OCI-LY1 (cell line): ENCODE measurements at regions not wholly inside any gene's neighbourhood (a gene's known extent, or its start where the extent isn't known, plus 50 kb on each side); places are given as distances from the start of the nearest gene placed in this dataset.

Experiments used
- H2AFZ ChIP-seq: fragments of 200-600 bp; sonication (generic), shearing (Covaris generic); 2 replicates; pipeline ENCODE4 v1.6.0; 2014; ENCODE audit warnings: antibody characterized with exemption, mild to moderate bottlenecking, low read length
- H3F3A ChIP-seq: fragments of 200-600 bp; sonication (generic), shearing (Covaris generic); 2 replicates; pipeline ENCODE4 v1.6.0; 2014; ENCODE audit warnings: mild to moderate bottlenecking, antibody characterized with exemption, low read length, moderate library complexity; ENCODE audit not compliant: insufficient read depth
- H3K27ac ChIP-seq: fragments of 200-600 bp; sonication (generic); 2 replicates; pipeline ENCODE4 v1.5.1; 2014; ENCODE audit warnings: low read length, mixed run types, mild to moderate bottlenecking, low read depth; ENCODE audit not compliant: poor library complexity, severe bottlenecking
- H3K27me3 ChIP-seq: fragments of 200-600 bp; sonication (generic); 2 replicates; pipeline ENCODE4 v1.6.0; 2014; ENCODE audit warnings: antibody characterized with exemption, mild to moderate bottlenecking, low read length, moderate library complexity; ENCODE audit not compliant: insufficient read depth
- H3K36me3 ChIP-seq: fragments of 200-600 bp; sonication (generic); 2 replicates; pipeline ENCODE4 v1.6.1; 2014; ENCODE audit warnings: mild to moderate bottlenecking, antibody characterized with exemption, low read length, moderate library complexity, mixed read lengths; ENCODE audit not compliant: insufficient read depth
- H3K4me1 ChIP-seq: fragments of 200-600 bp; sonication (generic); 2 replicates; pipeline ENCODE4 v1.5.1; 2014; ENCODE audit warnings: mild to moderate bottlenecking, low read length, moderate library complexity; ENCODE audit not compliant: insufficient read depth, severe bottlenecking
- H3K4me2 ChIP-seq: fragments of 200-600 bp; sonication (generic), shearing (Covaris generic); 2 replicates; pipeline ENCODE4 v1.6.1; 2014; ENCODE audit warnings: low read length
- H3K4me3 ChIP-seq: fragments of 200-600 bp; sonication (generic); 2 replicates; pipeline ENCODE4 v1.5.1; 2014; ENCODE audit warnings: low read length, low read depth, mild to moderate bottlenecking, mixed read lengths; ENCODE audit not compliant: poor library complexity, severe bottlenecking
- H3K79me2 ChIP-seq: fragments of 200-600 bp; shearing (Covaris generic); 2 replicates; pipeline ENCODE4 v1.6.1; 2016; ENCODE audit warnings: mixed run types, low read length, mixed read lengths; ENCODE audit not compliant: insufficient read depth
- H3K9ac ChIP-seq: fragments of 200-600 bp; sonication (generic), shearing (Covaris generic); 2 replicates; pipeline ENCODE4 v1.6.1; 2014; ENCODE audit warnings: mild to moderate bottlenecking, low read length, mixed read lengths
- H3K9me2 ChIP-seq: fragments of 200-600 bp; sonication (generic), shearing (Covaris generic); 2 replicates; pipeline ENCODE4 v1.6.1; 2014; ENCODE audit warnings: low read depth, mild to moderate bottlenecking, low read length, mixed read lengths
- H3K9me3 ChIP-seq: fragments of 200-600 bp; shearing (Covaris generic); 2 replicates; pipeline ENCODE4 v1.6.1; 2014; ENCODE audit warnings: low read length, mixed read lengths
- H4K20me1 ChIP-seq: fragments of 200-600 bp; sonication (generic), shearing (Covaris generic); 2 replicates; pipeline ENCODE4 v1.6.0; 2016; ENCODE audit warnings: mild to moderate bottlenecking, low read length; ENCODE audit not compliant: insufficient read depth
- EZH2 ChIP-seq: fragments of 200-600 bp; sonication (generic), shearing (Covaris generic); IDR thresholded peaks from 2 replicates; pipeline ENCODE4 v1.8.0; 2017; ENCODE audit warnings: borderline replicate concordance, mixed run types, mild to moderate bottlenecking, antibody characterized with exemption, low read length, moderate library complexity, mixed read lengths
- TF ChIP-seq, protein P1 (sequence below): fragments of 200-600 bp; sonication (generic), shearing (Covaris generic); IDR thresholded peaks from 2 replicates; pipeline ENCODE4 v1.5.1; 2017; ENCODE audit warnings: mild to moderate bottlenecking, antibody characterized with exemption, low read length, moderate library complexity, mixed read lengths

DNA sequence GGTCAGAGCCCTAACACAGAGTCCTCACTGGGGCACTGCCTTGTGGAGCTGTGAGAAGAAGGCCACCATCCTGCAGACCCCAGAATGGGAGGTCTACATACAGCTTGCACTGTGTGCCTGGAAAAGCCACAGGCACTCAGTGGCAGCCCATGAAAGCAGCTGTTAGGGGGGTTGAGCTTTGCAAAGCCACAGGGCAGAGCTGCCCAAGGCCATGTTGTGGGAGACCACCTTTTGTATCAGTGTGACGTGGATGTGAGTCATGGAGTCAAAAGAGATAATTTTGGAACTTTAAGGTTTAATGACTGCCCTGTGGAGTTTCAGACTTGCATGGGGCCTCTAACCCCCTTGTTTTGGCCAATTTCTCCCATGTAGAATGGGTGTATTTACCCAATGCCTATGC is 52.9 kb upstream of the TPRG1 start:
- H3K9me3 ChIP-seq, result peaks cover 8% of the 10 kb centered on the region; the same call in 1 of the 2 replicates
- H2AFZ ChIP-seq, result no peak overlapping the region
- H3K27ac ChIP-seq, result no peak overlapping the region
- no peaks in the 10 kb centered on the region for H4K20me1 ChIP-seq
- H3K79me2 ChIP-seq, result no peaks in the 10 kb centered on the region
- no peak overlapping the region for H3K4me2 ChIP-seq
- H3K27me3 ChIP-seq, result no peaks in the 10 kb centered on the region
- no peaks in the 10 kb centered on the region for H3F3A ChIP-seq
- H3K9ac ChIP-seq, result no peak overlapping the region
- H3K4me1 ChIP-seq, result no peaks in the 10 kb centered on the region
- TF ChIP-seq, protein P1, sequence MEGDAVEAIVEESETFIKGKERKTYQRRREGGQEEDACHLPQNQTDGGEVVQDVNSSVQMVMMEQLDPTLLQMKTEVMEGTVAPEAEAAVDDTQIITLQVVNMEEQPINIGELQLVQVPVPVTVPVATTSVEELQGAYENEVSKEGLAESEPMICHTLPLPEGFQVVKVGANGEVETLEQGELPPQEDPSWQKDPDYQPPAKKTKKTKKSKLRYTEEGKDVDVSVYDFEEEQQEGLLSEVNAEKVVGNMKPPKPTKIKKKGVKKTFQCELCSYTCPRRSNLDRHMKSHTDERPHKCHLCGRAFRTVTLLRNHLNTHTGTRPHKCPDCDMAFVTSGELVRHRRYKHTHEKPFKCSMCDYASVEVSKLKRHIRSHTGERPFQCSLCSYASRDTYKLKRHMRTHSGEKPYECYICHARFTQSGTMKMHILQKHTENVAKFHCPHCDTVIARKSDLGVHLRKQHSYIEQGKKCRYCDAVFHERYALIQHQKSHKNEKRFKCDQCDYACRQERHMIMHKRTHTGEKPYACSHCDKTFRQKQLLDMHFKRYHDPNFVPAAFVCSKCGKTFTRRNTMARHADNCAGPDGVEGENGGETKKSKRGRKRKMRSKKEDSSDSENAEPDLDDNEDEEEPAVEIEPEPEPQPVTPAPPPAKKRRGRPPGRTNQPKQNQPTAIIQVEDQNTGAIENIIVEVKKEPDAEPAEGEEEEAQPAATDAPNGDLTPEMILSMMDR, result no peak
- no peak for TF ChIP-seq EZH2
- no peaks in the 10 kb centered on the region for H3K9me2 ChIP-seq
- no peak overlapping the region for H3K4me3 ChIP-seq
- no peaks in the 10 kb centered on the region for H3K36me3 ChIP-seq

DNA sequence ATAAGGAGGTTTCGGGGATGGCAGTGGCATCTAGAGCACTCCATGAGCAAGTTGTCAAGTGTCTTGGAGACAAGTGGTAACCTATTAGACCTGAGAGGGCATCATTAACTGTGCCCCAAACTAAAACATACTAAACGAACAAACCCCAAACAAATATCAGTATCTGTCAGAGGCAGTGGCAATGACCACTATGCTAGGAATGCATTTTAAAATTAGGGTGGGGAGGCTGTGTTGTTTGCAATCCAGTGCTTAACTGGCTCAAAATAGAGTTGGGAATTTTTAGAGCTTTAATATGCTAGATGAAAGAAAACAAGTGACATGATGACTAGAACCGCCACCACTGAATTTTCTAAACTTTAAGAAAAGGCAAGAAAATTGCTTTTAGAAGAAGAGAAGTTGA is 51.8 kb upstream of the TPRG1 start:
- Histone ChIP-seq H3K9ac (no peak overlapping the region), H2AFZ (no peak overlapping the region), H3K27ac (no peak overlapping the region), H3K9me2 (no peaks in the 10 kb centered on the region), H3K4me3 (no peak overlapping the region), H3K9me3 (peaks cover 8% of the 10 kb centered on the region; the same call in 1 of the 2 replicates), H3K27me3 (no peaks in the 10 kb centered on the region), H3F3A (no peaks in the 10 kb centered on the region), H3K4me1 (no peaks in the 10 kb centered on the region), H3K4me2 (no peak overlapping the region), H4K20me1 (no peaks in the 10 kb centered on the region), H3K79me2 (no peaks in the 10 kb centered on the region), H3K36me3 (no peaks in the 10 kb centered on the region)
- no peak for TF ChIP-seq EZH2
- TF ChIP-seq, protein P1, result no peak

DNA sequence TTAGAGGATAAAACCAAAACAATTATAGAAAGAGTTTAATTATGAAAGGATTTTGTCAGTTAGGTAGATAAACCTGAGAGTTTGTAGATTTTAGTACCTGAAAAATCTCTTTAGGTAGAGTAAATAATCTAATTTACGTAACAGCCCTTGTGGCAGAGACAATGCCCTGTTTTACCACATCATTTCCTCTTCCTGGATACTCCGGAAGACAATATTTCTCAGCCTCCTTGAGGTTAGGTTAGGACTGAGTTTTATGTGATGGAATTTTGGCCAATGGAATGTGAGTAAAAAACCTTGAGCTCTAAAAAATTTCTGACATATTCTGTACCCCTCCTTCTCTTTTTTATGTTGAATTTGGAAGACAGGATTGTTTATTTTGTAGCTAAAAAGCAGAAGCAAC is 50.7 kb upstream of the TPRG1 start:
- Histone ChIP-seq H3F3A (no peaks in the 10 kb centered on the region), H3K27ac (no peak overlapping the region), H3K4me2 (no peak overlapping the region), H3K79me2 (no peaks in the 10 kb centered on the region), H3K9me2 (no peaks in the 10 kb centered on the region), H3K4me1 (no peaks in the 10 kb centered on the region), H3K9ac (no peak overlapping the region), H3K27me3 (no peaks in the 10 kb centered on the region), H3K4me3 (no peak overlapping the region), H3K36me3 (no peaks in the 10 kb centered on the region), H4K20me1 (no peaks in the 10 kb centered on the region), H3K9me3 (peaks cover 8% of the 10 kb centered on the region; the same call in 1 of the 2 replicates), H2AFZ (no peak overlapping the region)
- TF ChIP-seq EZH2, result no peak
- TF ChIP-seq, protein P1, result no peak
